Upper lobe of left lung (tissue), 4 donors: ENCODE measurements at regions not wholly inside any gene's neighbourhood (a gene's known extent, or its start where the extent isn't known, plus 50 kb on each side); places are given as distances from the start of the nearest gene placed in this dataset.
"Not testable (repeated sequence)": the region's sequence is repeated elsewhere in the genome, so short reads cannot be mapped to it uniquely, and the experiment has no call there.

Experiments used
- CTCF ChIP-seq, 6 experiments: fragments of 450-650 bp in 4 of 6; fragments of 200-600 bp in 2 of 6; sonication (generic) in 2 of 6; IDR thresholded peaks; one replicate each; pipeline ENCODE4 v1.5.1; 2016 to 2019; ENCODE audit warnings: antibody characterized with exemption in 6 of 6
- POLR2A ChIP-seq, 4 donors: fragments of 450-650 bp; IDR thresholded peaks; one replicate each; pipeline ENCODE4 v1.5.1; 2016 to 2017; ENCODE audit warnings: antibody characterized with exemption in 4 of 4, mild to moderate bottlenecking in 2 of 4
- POLR2AphosphoS5 ChIP-seq, 2 donors: sonication (generic); formaldehyde crosslinking; IDR thresholded peaks; one replicate each; pipeline ENCODE4 v1.5.1; 2017; ENCODE audit warnings: antibody characterized with exemption in 2 of 2

- not testable (repeated sequence) for TF ChIP-seq CTCF, POLR2AphosphoS5, POLR2A (IDR thresholded peaks at IDR 0.05)
These were observed 93.7 kb upstream of the ATF7IP2 start for GRCh38 chr16:10292197-10292596.
